ENCODE measurements at regions not wholly inside any gene's neighbourhood (a gene's known extent, or its start where the extent isn't known, plus 50 kb on each side); places are given as distances from the start of the nearest gene placed in this dataset.
"Not testable (repeated sequence)": the region's sequence is repeated elsewhere in the genome, so short reads cannot be mapped to it uniquely, and the experiment has no call there.

GRCh38 chr7:119945822-119946221 lies 327.2 kb upstream of the KCND2 start:
- TF ChIP-seq, protein P1, sequence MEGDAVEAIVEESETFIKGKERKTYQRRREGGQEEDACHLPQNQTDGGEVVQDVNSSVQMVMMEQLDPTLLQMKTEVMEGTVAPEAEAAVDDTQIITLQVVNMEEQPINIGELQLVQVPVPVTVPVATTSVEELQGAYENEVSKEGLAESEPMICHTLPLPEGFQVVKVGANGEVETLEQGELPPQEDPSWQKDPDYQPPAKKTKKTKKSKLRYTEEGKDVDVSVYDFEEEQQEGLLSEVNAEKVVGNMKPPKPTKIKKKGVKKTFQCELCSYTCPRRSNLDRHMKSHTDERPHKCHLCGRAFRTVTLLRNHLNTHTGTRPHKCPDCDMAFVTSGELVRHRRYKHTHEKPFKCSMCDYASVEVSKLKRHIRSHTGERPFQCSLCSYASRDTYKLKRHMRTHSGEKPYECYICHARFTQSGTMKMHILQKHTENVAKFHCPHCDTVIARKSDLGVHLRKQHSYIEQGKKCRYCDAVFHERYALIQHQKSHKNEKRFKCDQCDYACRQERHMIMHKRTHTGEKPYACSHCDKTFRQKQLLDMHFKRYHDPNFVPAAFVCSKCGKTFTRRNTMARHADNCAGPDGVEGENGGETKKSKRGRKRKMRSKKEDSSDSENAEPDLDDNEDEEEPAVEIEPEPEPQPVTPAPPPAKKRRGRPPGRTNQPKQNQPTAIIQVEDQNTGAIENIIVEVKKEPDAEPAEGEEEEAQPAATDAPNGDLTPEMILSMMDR (IDR thresholded peaks at IDR 0.05; ENCODE audit: extremely low read depth, missing control alignments), result no peak

GRCh38 chr7:119949053-119949452 lies 323.9 kb upstream of the KCND2 start:
- no peak for DNase-seq (ENCODE audit: low spot score)
- TF ChIP-seq, protein P1 (IDR thresholded peaks at IDR 0.05; ENCODE audit: extremely low read depth, missing control alignments), result no peak

More at GRCh38 chr7:119945822-119946221, 327.2 kb upstream of the KCND2 start:
- DNase-seq (ENCODE audit: low spot score), result no peak

DNA sequence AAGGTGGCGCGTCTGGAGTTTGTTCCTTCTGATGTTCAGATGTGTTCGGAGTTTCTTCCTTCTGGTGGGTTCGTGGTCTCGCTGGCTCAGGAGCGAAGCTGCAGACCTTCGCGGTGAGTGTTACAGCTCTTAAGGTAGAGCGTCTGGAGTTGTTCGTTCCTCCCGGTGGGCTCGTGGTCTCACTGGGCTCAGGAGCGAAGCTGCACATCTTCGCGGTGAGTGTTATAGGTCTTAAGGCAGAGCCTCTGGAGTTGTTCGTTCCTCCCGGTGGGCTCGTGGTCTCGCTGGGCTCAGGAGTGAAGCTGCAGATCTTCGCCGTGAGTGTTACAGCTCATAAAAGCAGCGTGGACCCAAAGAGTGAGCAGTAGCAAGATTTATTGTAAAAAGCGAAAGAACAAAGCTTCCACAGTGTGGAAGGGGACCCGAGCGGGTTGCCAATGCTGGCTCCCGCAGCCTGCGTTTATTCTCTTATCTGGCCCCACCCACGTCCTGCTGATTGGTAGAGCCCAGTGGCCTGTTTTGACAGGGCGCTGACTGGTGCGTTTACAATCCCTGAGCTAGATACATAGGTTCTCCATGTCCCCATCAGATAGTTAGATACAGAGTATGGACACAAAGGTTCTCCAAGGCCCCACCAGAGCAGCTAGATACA lies 322.5 kb upstream of the KCND2 start:
- DNase-seq (ENCODE audit: low spot score), result not testable (repeated sequence)

DNA sequence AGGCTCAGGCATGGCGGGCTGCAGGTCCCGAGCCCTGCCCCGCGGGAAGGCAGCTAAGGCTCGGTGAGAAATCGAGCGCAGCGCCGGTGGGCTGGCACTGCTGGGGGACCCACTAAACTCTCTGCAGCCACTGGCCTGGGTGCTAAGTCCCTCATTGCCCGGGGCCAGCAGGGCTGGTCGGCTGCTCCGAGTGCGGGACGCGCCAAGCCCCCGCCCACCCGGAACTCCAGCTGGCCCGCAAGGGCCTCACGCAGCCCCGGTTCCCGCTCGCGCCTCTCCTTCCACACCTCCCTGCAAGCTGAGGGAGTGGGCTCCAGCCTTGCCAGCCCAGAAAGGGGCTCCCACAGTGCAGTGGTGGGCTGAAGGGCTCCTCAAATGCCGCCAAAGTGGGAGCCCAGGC lies 321.4 kb upstream of the KCND2 start:
- not testable (repeated sequence) for DNase-seq (ENCODE audit: low spot score)

- no peak for DNase-seq (ENCODE audit: low spot score)
- TF ChIP-seq, protein P1 (IDR thresholded peaks at IDR 0.05; ENCODE audit: extremely low read depth, missing control alignments), result no peak
These were observed 315.6 kb upstream of the KCND2 start for GRCh38 chr7:119957335-119957734.

GRCh38 chr7:119959811-119960210 lies 313.2 kb upstream of the KCND2 start:
- DNase-seq (ENCODE audit: low spot score), result no peak
- TF ChIP-seq, protein P1 (IDR thresholded peaks at IDR 0.05; ENCODE audit: extremely low read depth, missing control alignments), result no peak

DNA sequence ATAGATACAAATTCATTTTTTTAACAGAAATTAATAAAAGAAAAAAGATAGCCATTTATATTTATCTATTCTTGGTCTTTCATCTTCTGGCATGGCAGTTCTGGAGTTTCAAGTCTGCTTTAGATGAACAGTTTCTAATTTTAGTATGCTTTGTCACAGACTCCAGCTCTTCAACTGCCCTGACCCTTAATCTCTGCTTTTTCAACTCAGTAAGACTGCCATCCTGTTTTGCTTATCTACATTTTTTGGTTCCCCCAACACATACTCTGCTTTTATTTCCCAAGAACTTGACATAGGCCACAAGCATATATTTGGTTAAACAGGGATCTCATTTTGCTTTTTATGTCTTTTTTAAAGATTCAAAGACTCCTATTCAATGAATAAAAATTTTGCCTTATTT lies 309.3 kb upstream of the KCND2 start:
- TF ChIP-seq, protein P1 (IDR thresholded peaks at IDR 0.05; ENCODE audit: extremely low read depth, missing control alignments), result no peak
- no peak for DNase-seq (ENCODE audit: low spot score)

DNA sequence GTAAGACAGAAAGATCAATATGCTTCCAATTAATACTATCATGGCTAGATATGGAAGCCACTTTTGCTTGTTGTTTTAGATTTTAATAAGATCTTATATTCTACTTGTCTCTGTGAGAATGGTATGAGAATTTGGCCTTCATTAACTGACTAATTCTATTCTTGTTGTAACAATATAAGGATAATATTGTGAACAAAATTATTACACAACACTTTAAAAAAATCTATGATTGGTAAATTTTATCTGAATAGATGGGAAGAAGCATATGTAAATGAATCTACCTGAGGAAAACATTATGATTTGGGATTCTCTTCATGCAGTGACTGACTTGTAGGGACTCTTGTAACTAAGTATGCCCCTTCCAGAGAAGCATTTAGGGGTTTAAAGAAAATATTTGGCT lies 308.9 kb upstream of the KCND2 start:
- TF ChIP-seq, protein P1 (IDR thresholded peaks at IDR 0.05; ENCODE audit: extremely low read depth, missing control alignments), result no peak
- no peak for DNase-seq (ENCODE audit: low spot score)
